ENCODE measurements at regions not wholly inside any gene's neighbourhood (a gene's known extent, or its start where the extent isn't known, plus 50 kb on each side); places are given as distances from the start of the nearest gene placed in this dataset.

GRCh38 chr1:187310038-187310631, 481.4 kb downstream of the PLA2G4A start:
- no peak for DNase-seq (ENCODE audit: low spot score)

DNA sequence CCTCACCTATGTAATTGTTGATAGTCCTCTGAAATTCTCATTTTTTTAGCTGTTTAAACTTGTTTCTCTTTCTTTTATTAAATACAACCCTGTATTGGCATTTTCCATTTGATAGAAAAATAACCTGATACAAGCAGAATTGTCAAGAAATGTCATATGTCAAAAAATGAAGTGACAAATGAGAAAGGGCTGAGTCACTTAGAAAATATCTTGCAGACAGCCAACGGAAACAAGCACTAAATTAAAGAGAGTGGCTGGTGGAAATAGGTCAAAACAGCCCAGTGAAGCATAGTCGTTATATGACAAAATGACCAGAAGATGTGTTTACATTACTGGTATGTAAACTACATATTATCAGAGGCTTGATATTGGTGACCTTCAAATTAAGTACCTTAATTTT, 484.4 kb downstream of the PLA2G4A start:
- DNase-seq (ENCODE audit: low spot score): no peak

DNA sequence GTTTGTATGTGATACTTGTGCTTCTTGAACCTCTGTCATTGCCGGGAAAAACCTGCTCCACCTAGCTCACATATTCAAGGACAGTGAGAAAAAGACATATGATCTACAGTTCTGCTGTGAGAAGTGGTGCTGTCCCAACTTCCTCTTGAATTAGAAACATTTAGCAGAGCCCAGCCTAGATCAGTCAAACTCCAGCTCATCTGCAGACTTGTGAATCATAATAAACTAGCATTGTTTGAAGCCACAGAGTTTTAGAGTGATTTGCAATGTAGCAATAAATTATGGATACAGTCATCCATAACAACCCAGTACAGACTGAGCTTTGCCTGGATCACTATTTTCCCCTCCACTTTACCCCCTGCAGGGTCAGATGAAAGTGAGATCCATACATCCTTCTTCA, 497.8 kb downstream of the PLA2G4A start:
- no peak for DNase-seq (ENCODE audit: low spot score)

DNA sequence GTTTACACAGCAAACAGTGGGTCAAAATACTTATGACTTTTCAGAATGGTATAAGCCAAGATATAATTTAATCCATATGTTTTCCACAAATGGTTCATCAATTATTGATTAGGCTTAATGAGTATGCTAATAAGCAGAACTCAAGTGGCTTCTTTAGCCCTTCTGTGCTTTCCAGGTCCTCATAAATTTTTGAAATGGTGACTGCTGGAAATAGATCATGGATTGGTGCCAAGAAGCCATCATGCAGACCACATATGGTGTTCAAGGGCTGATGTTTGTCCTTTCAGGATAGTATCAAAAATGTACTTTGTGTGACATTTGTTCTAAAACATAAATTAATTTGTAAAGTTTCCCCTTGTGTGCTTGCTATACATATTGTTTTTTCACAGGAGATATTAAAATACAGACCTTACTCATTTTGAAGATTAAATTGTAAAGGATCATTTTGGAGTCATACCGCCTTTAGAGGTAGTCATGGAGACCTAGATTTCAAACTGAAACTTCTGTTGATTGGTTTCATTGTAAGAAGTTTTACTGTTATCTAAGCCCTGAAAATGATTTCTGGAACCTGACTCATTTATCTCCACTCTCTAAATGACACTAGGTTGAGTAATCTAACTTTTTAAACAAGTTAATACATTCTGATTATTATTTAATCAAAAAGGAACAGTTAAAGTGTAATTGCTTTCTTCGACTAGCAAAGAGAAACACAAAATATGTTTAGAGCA, 507.9 kb downstream of the PLA2G4A start:
- no peak for DNase-seq (ENCODE audit: low spot score)

DNA sequence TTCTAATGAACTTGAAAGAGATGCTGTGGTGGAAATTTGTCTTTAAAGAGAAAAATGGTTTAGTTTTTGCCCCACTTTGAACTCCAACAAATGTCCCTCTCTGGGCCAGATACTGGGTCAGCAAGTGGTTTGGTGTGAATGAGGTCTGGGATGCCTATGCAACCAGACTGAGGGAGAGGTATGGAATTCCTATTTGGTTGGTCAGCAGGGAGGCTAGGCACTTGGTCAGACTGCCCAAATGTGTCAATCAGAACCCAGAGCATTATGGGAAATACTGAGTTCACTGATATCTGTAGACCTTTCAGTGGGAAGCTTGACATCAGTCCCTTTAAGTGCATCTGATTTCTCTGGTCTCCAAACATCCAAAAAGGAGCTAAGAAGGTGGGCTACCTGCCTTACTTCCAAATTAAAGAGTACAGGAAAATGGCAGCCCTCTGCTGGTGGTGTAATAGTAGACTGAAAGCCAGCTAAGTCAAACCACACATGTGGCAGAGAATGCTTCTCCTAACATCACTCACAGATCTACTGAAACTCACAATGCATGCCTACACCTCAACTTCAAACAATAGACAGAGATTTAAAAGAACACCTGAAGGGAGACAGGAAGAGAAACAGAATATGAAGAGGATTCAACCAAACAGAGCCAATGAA, 510.1 kb downstream of the PLA2G4A start:
- no peak for DNase-seq (ENCODE audit: low spot score)

- DNase-seq (ENCODE audit: low spot score): no peak
Measured at GRCh38 chr1:187342495-187342894, 513.7 kb downstream of the PLA2G4A start.

DNA sequence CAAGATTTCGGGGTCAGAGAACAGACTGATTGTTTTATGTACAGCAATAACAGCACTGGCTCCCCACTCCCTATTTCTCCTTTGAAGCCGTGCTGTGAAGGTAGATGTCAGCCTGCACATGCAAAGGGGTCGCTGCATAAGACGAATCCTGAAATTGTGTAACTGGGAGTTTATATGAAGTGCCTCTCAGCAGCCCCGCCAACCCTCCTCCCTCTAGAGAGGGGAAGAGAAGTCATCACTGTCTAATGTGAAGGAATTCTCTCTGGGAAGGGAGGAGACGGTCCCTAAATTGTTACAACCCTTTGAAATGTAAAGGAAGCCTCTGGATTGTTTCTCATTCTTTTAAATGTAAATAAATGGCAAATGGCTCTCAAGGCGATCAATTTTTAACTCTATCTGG, 545.3 kb downstream of the PLA2G4A start:
- no peak for DNase-seq (ENCODE audit: low spot score)

DNA sequence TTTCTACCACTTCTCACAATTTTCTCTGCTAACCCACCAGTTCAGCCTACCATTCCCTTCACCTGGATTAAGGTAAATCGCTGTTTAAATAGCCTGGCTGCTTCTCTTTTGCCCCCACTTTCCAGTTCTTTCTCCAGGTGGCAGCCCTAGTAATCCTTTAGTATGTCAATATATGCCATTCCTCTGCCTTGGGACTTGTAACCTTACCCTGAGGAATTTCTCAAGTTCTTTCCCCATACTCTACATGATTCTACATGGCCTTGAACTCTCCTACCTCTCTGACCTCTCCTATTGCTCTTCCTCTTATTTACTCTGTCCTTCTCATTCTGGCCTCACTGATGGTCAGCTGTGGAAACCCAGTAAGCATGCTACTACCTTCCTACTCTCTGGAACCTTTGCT, 546.0 kb downstream of the PLA2G4A start:
- no peak for DNase-seq (ENCODE audit: low spot score)

DNA sequence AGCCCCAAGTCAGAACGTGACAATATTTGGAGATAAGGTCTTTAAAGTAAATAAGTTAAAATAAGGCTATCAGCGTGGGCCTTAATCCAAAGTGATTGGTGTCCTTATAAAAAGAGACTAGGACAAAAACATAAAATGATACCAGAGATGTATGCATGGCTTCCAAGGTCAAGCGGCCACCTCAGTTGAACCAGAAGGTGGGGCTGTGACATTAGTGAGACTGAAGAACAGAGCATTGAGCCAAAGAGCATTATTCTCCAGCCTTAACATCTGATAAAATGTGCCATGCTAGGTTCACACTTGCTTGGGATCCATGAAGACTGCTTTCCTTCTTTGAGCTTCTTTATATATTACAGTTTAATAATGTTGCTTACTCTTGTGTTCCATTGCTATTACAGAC, 554.6 kb downstream of the PLA2G4A start:
- no peak for DNase-seq (ENCODE audit: low spot score)

- DNase-seq (ENCODE audit: low spot score): no peak
Measured at GRCh38 chr1:187384504-187384903, 555.8 kb downstream of the PLA2G4A start.

DNA sequence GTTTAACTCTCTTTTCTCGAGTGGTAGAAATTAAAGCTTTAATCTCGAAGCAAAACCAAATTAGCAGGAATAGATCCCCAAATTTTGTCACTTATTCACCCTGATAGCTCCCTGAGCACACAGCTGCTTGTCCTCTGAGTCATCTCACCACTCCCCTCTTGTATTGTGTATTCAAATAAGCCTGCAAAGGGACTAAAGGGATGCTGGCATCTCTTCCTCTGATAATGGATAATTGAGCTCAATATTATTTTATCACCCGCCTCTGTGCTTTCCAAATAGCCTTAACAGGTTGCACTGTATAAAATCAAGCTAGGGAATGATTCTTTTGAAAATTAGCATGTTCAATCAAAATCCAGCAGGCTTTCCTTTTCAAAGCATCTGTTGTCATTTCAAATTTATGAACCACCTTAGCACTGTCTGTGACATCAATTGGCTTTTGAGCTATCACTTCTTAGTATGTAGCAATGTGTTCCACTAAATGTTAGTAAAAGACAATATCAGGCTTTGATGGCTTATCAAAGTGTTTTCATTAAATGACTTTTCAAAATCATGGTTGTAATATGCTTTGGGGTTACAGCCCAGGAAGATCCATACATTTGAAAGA, 561.6 kb downstream of the PLA2G4A start:
- DNase-seq (ENCODE audit: low spot score): no peak

DNA sequence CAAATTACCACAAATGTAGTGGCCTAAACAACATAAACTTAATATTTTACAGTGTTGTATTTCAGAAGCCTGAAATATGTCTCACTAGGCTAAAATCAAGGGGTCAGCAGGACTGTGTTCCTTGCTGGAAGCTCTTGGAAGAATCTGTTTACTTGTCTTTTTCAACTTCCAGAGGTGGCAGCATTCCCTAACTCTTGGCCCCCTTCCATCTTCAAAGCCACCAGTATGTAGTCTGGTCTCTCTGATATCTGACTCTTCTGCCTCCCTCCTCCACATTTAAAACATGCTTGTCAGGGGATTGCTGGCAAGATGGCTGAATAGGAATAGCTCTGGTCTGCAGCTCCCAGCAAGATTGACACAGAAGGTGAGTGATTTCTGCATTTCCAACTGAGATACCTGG, 567.5 kb downstream of the PLA2G4A start:
- no peak for DNase-seq (ENCODE audit: low spot score)

- no peak for DNase-seq (ENCODE audit: low spot score)
Measured at GRCh38 chr1:187396929-187397796, 568.4 kb downstream of the PLA2G4A start.

GRCh38 chr1:187408212-187409004, 579.7 kb downstream of the PLA2G4A start:
- no peak for DNase-seq (ENCODE audit: low spot score)

DNA sequence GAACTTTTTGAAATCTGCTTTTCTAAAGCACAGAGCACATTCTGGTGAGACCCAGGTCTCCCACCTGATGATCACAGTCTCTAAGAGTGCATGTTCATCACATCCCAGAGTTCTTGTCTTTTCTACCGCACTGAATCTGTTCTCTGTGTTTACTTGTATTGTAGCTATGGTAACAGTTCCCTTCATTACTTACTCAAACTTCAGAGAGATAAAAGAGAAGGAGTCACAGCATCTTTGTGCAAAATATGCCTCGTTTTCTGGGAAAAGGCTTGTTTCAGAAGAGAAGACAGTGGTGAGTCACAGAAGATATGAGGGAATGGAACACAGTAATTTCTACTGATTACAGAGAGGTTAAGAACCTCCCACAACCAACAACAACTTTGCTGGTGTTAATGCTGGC, 580.6 kb downstream of the PLA2G4A start:
- DNase-seq (ENCODE audit: low spot score): no peak

DNA sequence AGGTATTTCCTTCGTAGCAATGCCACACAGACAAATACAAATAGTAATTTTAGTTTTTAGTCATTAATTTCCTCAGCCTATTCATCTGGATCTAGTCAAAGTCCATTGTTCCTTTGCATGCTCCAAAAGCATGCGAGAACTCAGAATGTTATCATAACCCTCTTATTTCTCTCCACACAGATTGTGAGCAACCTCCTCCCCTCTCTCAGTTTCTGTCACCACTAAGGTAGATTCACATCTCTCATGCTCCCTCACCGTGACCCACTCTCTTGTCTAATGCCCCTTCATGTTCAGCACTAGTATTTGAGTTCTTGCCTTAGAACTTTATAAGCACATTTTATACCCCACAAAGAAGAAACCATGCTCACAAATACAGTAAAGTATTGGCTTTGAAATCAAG, 582.4 kb downstream of the PLA2G4A start:
- no peak for DNase-seq (ENCODE audit: low spot score)

GRCh38 chr1:187413405-187414169, 584.8 kb downstream of the PLA2G4A start:
- DNase-seq (ENCODE audit: low spot score): no peak

DNA sequence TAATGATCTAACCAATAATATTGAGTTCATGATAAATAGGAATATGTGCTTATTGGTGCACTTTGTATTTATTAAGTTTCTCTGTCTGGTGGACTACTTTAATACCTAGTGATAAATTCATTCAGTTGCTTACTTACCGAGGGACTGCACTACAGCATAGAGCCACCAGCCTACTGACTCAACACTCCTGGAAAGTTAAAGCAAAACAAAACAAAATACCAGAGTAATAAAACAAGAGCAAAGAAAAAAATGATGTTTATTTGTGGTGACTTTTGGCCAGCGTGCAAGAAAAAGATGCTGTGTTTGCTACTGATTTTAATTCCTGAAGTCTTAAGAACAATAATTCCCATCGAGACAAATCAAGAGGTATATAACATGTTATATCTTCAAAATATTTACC, 586.3 kb downstream of the PLA2G4A start:
- DNase-seq (ENCODE audit: low spot score): no peak

- DNase-seq (ENCODE audit: low spot score): no peak
Measured at GRCh38 chr1:187417520-187417919, 588.8 kb downstream of the PLA2G4A start.

- DNase-seq (ENCODE audit: low spot score): no peak
Measured at GRCh38 chr1:187433598-187433997, 604.8 kb downstream of the PLA2G4A start.

- no peak for DNase-seq (ENCODE audit: low spot score)
Measured at GRCh38 chr1:187442603-187443002, 613.9 kb downstream of the PLA2G4A start.

Data from LoVo (cell line).